GM12865 (cell line): ENCODE measurements at regions not wholly inside any gene's neighbourhood (a gene's known extent, or its start where the extent isn't known, plus 50 kb on each side); places are given as distances from the start of the nearest gene placed in this dataset.
A peak's percentile ranks its signal among the peaks of the same experiment; 100 is the strongest.

Source experiments
- DNase-seq: peaks from one replicate; pipeline ENCODE4 v3.0.0; 2010; ENCODE audit warnings: low read depth
- H3K4me3 ChIP-seq: 2 replicates; pipeline ENCODE4 v1.5.1; 2011; ENCODE audit warnings: mild to moderate bottlenecking, low read depth, low read length, control low read depth
- TF ChIP-seq, protein P1 (sequence below): IDR thresholded peaks from 2 replicates; pipeline ENCODE4 v1.5.1; 2011; ENCODE audit warnings: low read length, control low read depth, low read depth, inconsistent platforms; ENCODE audit not compliant: insufficient read depth; ENCODE audit errors: missing control alignments

DNA sequence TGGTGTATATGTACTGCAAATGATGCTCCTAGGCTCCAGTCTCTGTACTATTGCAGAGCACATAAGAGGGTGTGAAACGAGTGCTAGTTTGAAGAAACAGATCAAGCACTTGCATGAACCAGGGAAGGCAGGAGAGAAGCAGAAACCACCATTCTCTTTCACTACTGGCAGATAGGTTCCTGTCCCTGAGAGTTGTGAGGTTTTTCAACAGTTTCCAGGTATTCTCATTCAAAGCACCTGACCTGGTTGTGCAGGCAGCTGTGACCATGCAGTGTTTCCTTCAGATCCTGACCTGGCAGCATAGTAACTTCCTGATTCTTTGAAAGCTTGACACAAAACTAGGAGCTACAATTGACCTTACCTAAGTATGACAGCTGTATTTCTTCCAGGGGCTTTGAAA is 164.9 kb downstream of the UFM1 start:
- no peak overlapping the region for H3K4me3 ChIP-seq
- TF ChIP-seq, protein P1, sequence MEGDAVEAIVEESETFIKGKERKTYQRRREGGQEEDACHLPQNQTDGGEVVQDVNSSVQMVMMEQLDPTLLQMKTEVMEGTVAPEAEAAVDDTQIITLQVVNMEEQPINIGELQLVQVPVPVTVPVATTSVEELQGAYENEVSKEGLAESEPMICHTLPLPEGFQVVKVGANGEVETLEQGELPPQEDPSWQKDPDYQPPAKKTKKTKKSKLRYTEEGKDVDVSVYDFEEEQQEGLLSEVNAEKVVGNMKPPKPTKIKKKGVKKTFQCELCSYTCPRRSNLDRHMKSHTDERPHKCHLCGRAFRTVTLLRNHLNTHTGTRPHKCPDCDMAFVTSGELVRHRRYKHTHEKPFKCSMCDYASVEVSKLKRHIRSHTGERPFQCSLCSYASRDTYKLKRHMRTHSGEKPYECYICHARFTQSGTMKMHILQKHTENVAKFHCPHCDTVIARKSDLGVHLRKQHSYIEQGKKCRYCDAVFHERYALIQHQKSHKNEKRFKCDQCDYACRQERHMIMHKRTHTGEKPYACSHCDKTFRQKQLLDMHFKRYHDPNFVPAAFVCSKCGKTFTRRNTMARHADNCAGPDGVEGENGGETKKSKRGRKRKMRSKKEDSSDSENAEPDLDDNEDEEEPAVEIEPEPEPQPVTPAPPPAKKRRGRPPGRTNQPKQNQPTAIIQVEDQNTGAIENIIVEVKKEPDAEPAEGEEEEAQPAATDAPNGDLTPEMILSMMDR, result no peak
- peak; percentile 49 for DNase-seq

DNA sequence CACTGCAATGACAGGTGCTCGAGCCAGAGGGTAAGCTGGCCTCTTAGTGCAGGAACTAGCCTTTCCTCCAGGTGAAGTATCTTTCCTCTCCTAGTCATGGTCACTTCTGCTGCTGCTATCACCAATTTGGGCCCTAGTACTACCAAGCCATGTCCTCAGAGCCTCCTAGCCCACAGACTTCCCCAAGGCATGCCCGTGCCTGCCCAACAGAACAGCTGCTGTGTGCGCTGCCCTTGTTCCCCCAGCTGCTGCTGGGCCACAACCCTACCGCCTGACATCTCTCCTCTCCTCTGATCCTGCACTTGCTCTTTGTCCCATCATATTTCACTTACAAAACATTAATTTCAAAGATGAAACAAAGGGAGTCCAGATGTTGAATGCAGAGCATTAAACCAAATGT is 168.5 kb upstream of the FREM2 start:
- DNase-seq, result peak; percentile 34

GRCh38 chr13:38519229-38519911 is 167.5 kb upstream of the FREM2 start:
- TF ChIP-seq, protein P1, result no peak
- no peak for DNase-seq
- H3K4me3 ChIP-seq, result no peak overlapping the region

More for the DNA sequence above, 168.5 kb upstream of the FREM2 start:
- H3K4me3 ChIP-seq, result no peak overlapping the region
- TF ChIP-seq, protein P1, result no peak

DNA sequence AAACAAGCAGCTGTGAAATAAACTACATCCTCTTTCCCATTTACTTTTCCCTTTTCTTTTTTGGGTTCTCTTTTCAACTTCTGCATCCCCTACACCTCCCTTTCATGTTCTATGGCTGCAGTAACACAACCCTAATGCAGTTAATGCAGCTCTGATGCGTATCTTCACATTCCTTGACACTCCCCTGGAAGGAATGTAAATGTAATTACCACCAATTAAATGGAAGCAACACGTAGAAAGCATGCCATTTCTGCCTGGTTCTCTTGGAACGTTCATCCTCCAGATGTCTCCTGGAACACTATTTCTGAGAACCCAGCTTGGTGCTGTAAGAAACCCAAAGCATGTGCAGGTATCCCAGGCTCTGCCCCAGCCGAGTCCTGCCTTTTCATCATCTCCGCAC is 166.8 kb upstream of the FREM2 start:
- TF ChIP-seq, protein P1, result no peak
- no peak overlapping the region for H3K4me3 ChIP-seq
- no peak for DNase-seq

DNA sequence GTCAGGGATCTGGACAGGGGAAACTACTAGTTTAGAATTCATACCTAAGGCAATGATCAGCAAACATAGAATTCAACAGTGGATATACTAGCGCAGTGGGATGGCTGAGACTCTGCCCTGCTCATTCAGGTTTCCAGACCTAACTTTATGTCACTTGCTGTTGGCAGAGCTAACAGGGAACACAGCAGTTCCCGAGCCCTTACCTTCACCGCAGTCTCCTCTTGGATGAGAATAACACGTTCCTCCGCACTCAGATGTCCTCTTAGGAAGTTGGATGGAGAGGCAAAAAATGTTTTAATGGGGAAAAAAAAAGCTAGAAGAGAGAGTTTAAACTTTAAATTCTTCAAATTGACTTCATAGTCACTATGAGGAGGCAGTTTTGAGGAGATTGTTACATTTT is 159.7 kb upstream of the FREM2 start:
- H3K4me3 ChIP-seq, result no peak overlapping the region
- TF ChIP-seq, protein P1, result no peak
- no peak for DNase-seq

DNA sequence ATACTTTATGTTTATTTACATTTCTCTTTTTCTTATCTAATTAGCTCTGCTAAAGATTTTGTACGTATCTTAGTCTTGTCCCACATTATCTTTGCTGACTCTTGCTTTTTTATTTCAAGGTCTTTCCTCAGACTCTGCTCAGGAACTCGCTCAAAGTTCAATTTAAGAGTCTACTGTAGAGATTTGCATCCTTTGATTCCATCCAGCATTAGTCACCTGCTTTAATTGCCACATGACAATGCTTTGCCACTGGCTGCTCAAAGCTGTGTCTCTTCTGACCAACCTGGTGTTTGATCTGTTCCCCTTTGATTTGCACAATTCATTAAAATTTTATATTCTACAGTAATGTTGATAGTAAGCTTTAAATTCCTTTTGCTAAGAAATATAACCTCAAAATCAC is 157.9 kb upstream of the FREM2 start:
- no peak overlapping the region for H3K4me3 ChIP-seq
- TF ChIP-seq, protein P1, result no peak
- no peak for DNase-seq

- peak; percentile 8 for DNase-seq
- H3K4me3 ChIP-seq, result no peak overlapping the region
- TF ChIP-seq, protein P1, result peak; percentile 18
Observed at GRCh38 chr13:38530492-38530891, 156.4 kb upstream of the FREM2 start.
